IPS-18a (cell line): ENCODE measurements at regions not wholly inside any gene's neighbourhood (a gene's known extent, or its start where the extent isn't known, plus 50 kb on each side); places are given as distances from the start of the nearest gene placed in this dataset.
"Not testable (repeated sequence)": the region's sequence is repeated elsewhere in the genome, so short reads cannot be mapped to it uniquely, and the experiment has no call there.

Experiments used
- H3K27ac ChIP-seq: one replicate; pipeline ENCODE4 v1.5.1; 2013; ENCODE audit warnings: low read length
- H3K27me3 ChIP-seq: one replicate; pipeline ENCODE4 v1.6.1; 2013; ENCODE audit warnings: mild to moderate bottlenecking, low read length; ENCODE audit not compliant: control insufficient read depth, insufficient read depth
- H3K36me3 ChIP-seq: one replicate; pipeline ENCODE4 v1.6.1; 2013; ENCODE audit warnings: low read depth, low read length; ENCODE audit not compliant: control insufficient read depth
- H3K4me1 ChIP-seq: one replicate; pipeline ENCODE4 v1.6.1; 2013; ENCODE audit warnings: low read depth, low read length; ENCODE audit not compliant: control insufficient read depth
- H3K4me3 ChIP-seq: one replicate; pipeline ENCODE4 v1.5.1; 2013; ENCODE audit warnings: low read length
- H3K9ac ChIP-seq: one replicate; pipeline ENCODE4 v1.6.1; 2013; ENCODE audit warnings: mild to moderate bottlenecking, low read length, moderate library complexity
- H3K9me3 ChIP-seq: one replicate; pipeline ENCODE4 v1.6.1; 2013; ENCODE audit warnings: low read depth, low read length; ENCODE audit not compliant: control insufficient read depth

GRCh38 chr3:125715651-125716050, 120.4 kb upstream of the OSBPL11 start:
- H3K9ac ChIP-seq = no peak overlapping the region
- no peaks in the 10 kb centered on the region for H3K9me3 ChIP-seq
- no peak overlapping the region for H3K27ac ChIP-seq
- H3K27me3 ChIP-seq = no peaks in the 10 kb centered on the region
- H3K36me3 ChIP-seq = no peaks in the 10 kb centered on the region
- H3K4me1 ChIP-seq = no peaks in the 10 kb centered on the region
- H3K4me3 ChIP-seq = no peak overlapping the region

- not testable (repeated sequence) for H3K4me3 ChIP-seq, H3K36me3 ChIP-seq, H3K27ac ChIP-seq, H3K27me3 ChIP-seq, H3K9ac ChIP-seq, H3K4me1 ChIP-seq, H3K9me3 ChIP-seq
These were observed 136.9 kb upstream of the OSBPL11 start for GRCh38 chr3:125732151-125732550.

- not testable (repeated sequence) for H3K36me3 ChIP-seq, H3K27ac ChIP-seq, H3K9ac ChIP-seq, H3K4me1 ChIP-seq, H3K9me3 ChIP-seq, H3K27me3 ChIP-seq, H3K4me3 ChIP-seq
These were observed 146.9 kb upstream of the OSBPL11 start for GRCh38 chr3:125741991-125742718.

GRCh38 chr3:125742845-125743244, 147.5 kb upstream of the OSBPL11 start:
- H3K27me3 ChIP-seq, H3K36me3 ChIP-seq, H3K27ac ChIP-seq, H3K4me1 ChIP-seq, H3K9me3 ChIP-seq, H3K4me3 ChIP-seq, H3K9ac ChIP-seq: not testable (repeated sequence)

- H3K36me3 ChIP-seq, H3K4me3 ChIP-seq, H3K9ac ChIP-seq, H3K27ac ChIP-seq, H3K4me1 ChIP-seq, H3K27me3 ChIP-seq, H3K9me3 ChIP-seq: not testable (repeated sequence)
These were observed 161.8 kb upstream of the OSBPL11 start for GRCh38 chr3:125757050-125757449.

- H3K9me3 ChIP-seq, H3K36me3 ChIP-seq, H3K27me3 ChIP-seq, H3K4me3 ChIP-seq, H3K27ac ChIP-seq, H3K4me1 ChIP-seq, H3K9ac ChIP-seq: not testable (repeated sequence)
These were observed 163.4 kb upstream of the OSBPL11 start for GRCh38 chr3:125758641-125759130.

GRCh38 chr3:125762601-125763000, 167.3 kb upstream of the OSBPL11 start:
- not testable (repeated sequence) for H3K9me3 ChIP-seq, H3K4me1 ChIP-seq, H3K27me3 ChIP-seq, H3K27ac ChIP-seq, H3K36me3 ChIP-seq, H3K9ac ChIP-seq, H3K4me3 ChIP-seq

GRCh38 chr3:125766285-125766826, 171.1 kb upstream of the OSBPL11 start:
- H3K4me3 ChIP-seq = peak overlapping the region; percentile 51
- H3K9me3 ChIP-seq, H3K9ac ChIP-seq, H3K36me3 ChIP-seq, H3K4me1 ChIP-seq, H3K27ac ChIP-seq: not testable (repeated sequence)
- H3K27me3 ChIP-seq = peaks cover 11% of the 10 kb centered on the region

GRCh38 chr3:125766931-125767330, 171.6 kb upstream of the OSBPL11 start:
- H3K9ac ChIP-seq, H3K36me3 ChIP-seq, H3K27ac ChIP-seq, H3K4me1 ChIP-seq, H3K9me3 ChIP-seq: not testable (repeated sequence)
- peaks cover 11% of the 10 kb centered on the region for H3K27me3 ChIP-seq
- peak overlapping the region; percentile 51 for H3K4me3 ChIP-seq

- peaks cover 4% of the 10 kb centered on the region for H3K4me1 ChIP-seq
- H3K9ac ChIP-seq = no peak overlapping the region
- H3K27me3 ChIP-seq = peaks cover 11% of the 10 kb centered on the region
- no peak overlapping the region for H3K4me3 ChIP-seq
- H3K27ac ChIP-seq = no peak overlapping the region
- no peaks in the 10 kb centered on the region for H3K36me3 ChIP-seq
- H3K9me3 ChIP-seq = no peaks in the 10 kb centered on the region
These were observed 172.3 kb upstream of the OSBPL11 start for GRCh38 chr3:125767641-125768040.

GRCh38 chr3:125768821-125769220, 173.5 kb upstream of the OSBPL11 start:
- H3K4me3 ChIP-seq, H3K9ac ChIP-seq: not testable (repeated sequence)

GRCh38 chr3:125771506-125771905, 176.2 kb upstream of the OSBPL11 start:
- H3K36me3 ChIP-seq, H3K9me3 ChIP-seq, H3K9ac ChIP-seq, H3K4me1 ChIP-seq, H3K4me3 ChIP-seq, H3K27ac ChIP-seq: not testable (repeated sequence)
- peaks cover 11% of the 10 kb centered on the region for H3K27me3 ChIP-seq

More at GRCh38 chr3:125768821-125769220, 173.5 kb upstream of the OSBPL11 start:
- not testable (repeated sequence) for H3K9me3 ChIP-seq, H3K27ac ChIP-seq, H3K36me3 ChIP-seq, H3K4me1 ChIP-seq
- peaks cover 11% of the 10 kb centered on the region for H3K27me3 ChIP-seq
